Esophagus squamous epithelium (tissue), 5 donors: ENCODE measurements at regions not wholly inside any gene's neighbourhood (a gene's known extent, or its start where the extent isn't known, plus 50 kb on each side); places are given as distances from the start of the nearest gene placed in this dataset.

Experiments used
- DNase-seq: peaks from one replicate; lab custom pipeline; 2025; lab: John Stamatoyannopoulos, UW
- H3K27ac ChIP-seq, 4 donors: fragments of 200-600 bp; sonication (generic); one replicate each; pipeline ENCODE4 v1.5.1; 2016 to 2019; ENCODE audit warnings: mild to moderate bottlenecking in 1 of 4
- H3K27me3 ChIP-seq, 4 donors: fragments of 200-600 bp; sonication (generic); 1 replicate in 3 of 4; 2 replicates in 1 of 4; pipeline versions ENCODE4 v1.5.1 to v1.6.0; 2017 to 2021; ENCODE audit warnings: antibody characterized with exemption in 1 of 4
- H3K36me3 ChIP-seq, 3 donors: fragments of 200-600 bp; sonication (generic); one replicate each; pipeline ENCODE4 v1.5.1; 2016 to 2019
- H3K4me1 ChIP-seq, 3 donors: fragments of 200-600 bp; sonication (generic); one replicate each; pipeline ENCODE4 v1.5.1; 2017 to 2019
- H3K4me3 ChIP-seq, 4 donors: fragments of 200-600 bp; sonication (generic); 1 replicate in 3 of 4; 2 replicates in 1 of 4; pipeline ENCODE4 v1.5.1; 2016 to 2019; ENCODE audit warnings: mild to moderate bottlenecking in 2 of 4, moderate library complexity in 1 of 4
- H3K9me3 ChIP-seq, 3 donors: fragments of 200-600 bp; sonication (generic); one replicate each; pipeline ENCODE4 v1.5.1; 2016 to 2019
- POLR2A ChIP-seq, 4 donors: fragments of 450-650 bp; IDR thresholded peaks; one replicate each; pipeline ENCODE4 v1.6.1; 2017; ENCODE audit warnings: antibody characterized with exemption in 4 of 4, mild to moderate bottlenecking in 4 of 4, moderate library complexity in 3 of 4
- WGBS, 2 donors: methylation state at CpG; one replicate each; pipeline ENCODE4 v1.1.5; 2018; 5-methylcytosine and 5-hydroxymethylcytosine counted together
- intact Hi-C: fragments of 100-400 bp; cut with DNase I; formaldehyde crosslinking; loops from one replicate; pipeline ENCODE4 v1.15.0; 2022
- TF ChIP-seq, protein P1 (sequence below), 6 experiments: fragments of 450-650 bp in 4 of 6; fragments of 200-600 bp in 2 of 6; sonication (generic) in 2 of 6; IDR thresholded peaks; one replicate each; pipeline ENCODE4 v1.5.1; 2016 to 2019; ENCODE audit warnings: antibody characterized with exemption in 6 of 6, mild to moderate bottlenecking in 4 of 6, moderate library complexity in 4 of 6
- donor health status: DM: yes; HTN: yes; CAD: no.

DNA sequence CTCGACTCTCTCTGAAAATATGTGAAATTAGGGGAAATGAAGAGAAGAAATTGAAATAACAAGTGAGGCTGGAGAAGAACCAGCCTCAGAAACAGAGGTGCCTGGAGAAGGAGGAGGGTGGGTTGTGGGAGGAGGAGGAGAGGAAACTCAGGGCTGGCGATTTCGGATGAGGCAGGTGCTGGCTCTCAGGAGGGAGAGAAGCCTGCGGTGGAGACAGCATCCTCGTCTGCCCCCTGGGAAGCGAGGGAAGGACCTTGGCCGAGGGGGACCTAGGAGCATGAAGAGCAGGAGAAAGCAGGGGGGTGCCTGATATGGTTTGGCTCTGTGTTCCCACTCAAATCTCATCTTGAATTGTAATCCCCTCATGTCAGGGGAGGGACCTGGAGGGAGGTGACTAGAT, 264.7 kb upstream of the TNRC6C start:
- peaks cover 0 to 93% (median 0%) of the 10 kb centered on the region in 4 donors for H3K27me3 ChIP-seq

DNA sequence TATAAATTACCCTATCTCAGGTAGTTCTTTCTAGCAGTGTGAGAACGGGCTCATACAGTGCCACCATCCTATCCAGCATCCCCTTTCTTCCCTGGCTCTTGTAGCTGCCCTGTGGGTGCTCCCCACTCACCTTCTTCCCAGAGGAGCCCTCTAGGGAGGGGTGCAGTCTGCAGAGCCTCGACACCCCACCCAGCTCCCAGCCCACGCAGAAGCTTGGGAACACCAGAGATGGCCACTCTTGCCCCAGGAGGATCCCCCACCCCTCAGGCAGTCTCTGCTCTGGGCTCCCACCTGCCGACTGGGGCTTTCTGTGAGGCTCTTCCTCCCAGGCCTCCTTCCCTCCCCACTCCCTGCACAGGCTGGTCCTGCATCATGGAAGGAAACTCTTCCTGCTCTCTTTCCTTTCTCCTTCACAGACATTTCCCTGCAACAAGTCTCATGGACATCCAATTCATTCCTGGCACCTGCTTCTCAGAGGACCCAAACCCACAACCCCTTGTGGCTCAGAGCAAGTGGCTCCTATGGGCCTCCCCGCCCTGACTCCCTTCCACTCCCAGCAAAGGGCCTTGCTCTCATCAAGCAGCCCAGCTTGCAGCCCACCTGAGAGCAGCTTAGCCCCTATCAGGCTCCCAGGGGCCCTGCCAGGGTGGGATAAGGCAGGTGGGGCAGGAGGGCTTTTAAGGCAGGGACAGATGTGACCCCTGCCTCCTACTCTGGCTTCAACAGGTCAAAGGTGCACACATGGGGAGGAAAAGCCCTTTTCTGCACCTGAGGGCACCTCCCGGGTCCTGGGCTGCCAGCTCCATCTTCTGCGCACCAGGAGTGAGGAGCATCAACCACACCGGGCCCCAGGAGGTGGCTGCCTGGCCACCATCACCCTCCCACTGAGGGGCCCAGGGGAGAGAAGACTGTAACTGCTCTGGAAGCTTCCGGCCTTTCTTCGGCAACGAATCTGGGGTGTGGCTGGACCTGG, 263.8 kb upstream of the TNRC6C start:
- H3K27ac ChIP-seq, result no peak overlapping the region
- peaks cover 0 to 97% (median 0%) of the 10 kb centered on the region in 4 donors for H3K27me3 ChIP-seq
- DNase-seq, result no peak
- H3K9me3 ChIP-seq, result no peaks in the 10 kb centered on the region
- 72 to 87% methylated on average over 6 to 9 of the region's 11 CpGs for WGBS, 2 donors
- no peaks in the 10 kb centered on the region for H3K36me3 ChIP-seq
- H3K4me1 ChIP-seq, result peaks cover 0 to 29% (median 11%) of the 10 kb centered on the region in 3 donors
- TF ChIP-seq POLR2A (IDR thresholded peaks at IDR 0.05), result no peak
- TF ChIP-seq, protein P1, sequence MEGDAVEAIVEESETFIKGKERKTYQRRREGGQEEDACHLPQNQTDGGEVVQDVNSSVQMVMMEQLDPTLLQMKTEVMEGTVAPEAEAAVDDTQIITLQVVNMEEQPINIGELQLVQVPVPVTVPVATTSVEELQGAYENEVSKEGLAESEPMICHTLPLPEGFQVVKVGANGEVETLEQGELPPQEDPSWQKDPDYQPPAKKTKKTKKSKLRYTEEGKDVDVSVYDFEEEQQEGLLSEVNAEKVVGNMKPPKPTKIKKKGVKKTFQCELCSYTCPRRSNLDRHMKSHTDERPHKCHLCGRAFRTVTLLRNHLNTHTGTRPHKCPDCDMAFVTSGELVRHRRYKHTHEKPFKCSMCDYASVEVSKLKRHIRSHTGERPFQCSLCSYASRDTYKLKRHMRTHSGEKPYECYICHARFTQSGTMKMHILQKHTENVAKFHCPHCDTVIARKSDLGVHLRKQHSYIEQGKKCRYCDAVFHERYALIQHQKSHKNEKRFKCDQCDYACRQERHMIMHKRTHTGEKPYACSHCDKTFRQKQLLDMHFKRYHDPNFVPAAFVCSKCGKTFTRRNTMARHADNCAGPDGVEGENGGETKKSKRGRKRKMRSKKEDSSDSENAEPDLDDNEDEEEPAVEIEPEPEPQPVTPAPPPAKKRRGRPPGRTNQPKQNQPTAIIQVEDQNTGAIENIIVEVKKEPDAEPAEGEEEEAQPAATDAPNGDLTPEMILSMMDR (IDR thresholded peaks at IDR 0.05), result no peak
- intact Hi-C loops, result no loop called here
- no peak overlapping the region for H3K4me3 ChIP-seq

More for the DNA sequence above, 264.7 kb upstream of the TNRC6C start:
- Histone ChIP-seq H3K27ac (no peak overlapping the region), H3K4me1 (peaks cover 0 to 29% (median 11%) of the 10 kb centered on the region in 3 donors), H3K9me3 (no peaks in the 10 kb centered on the region), H3K4me3 (no peak overlapping the region), H3K36me3 (no peaks in the 10 kb centered on the region)
- intact Hi-C loops, result no loop called here
- WGBS, 2 donors, result 80 to 82% methylated on average over 7 of the region's 7 CpGs
- TF ChIP-seq, protein P1 (IDR thresholded peaks at IDR 0.05), result no peak
- TF ChIP-seq POLR2A (IDR thresholded peaks at IDR 0.05), result no peak
- no peak for DNase-seq

DNA sequence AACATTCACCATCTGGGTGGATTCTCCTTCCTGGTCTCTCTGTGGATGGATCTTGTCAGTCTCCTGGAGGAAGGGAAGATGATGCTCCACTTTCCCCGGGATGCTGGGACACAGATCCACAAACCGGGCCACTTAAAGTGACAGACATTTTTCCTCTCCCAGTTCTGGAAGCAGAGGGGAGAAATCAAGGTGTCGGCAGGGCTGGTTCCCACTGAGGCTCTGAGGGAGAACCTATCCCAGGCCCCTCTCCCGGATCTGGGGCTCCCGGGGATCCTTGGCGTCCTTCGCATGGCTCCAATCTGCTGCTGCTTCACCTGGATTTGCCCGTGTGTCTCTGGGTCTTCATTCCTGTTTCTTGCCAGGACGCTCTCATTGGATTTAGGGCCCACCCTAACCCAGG, 263.1 kb upstream of the TNRC6C start:
- TF ChIP-seq, protein P1 (IDR thresholded peaks at IDR 0.05), result no peak
- TF ChIP-seq POLR2A (IDR thresholded peaks at IDR 0.05), result no peak
- DNase-seq, result no peak

DNA sequence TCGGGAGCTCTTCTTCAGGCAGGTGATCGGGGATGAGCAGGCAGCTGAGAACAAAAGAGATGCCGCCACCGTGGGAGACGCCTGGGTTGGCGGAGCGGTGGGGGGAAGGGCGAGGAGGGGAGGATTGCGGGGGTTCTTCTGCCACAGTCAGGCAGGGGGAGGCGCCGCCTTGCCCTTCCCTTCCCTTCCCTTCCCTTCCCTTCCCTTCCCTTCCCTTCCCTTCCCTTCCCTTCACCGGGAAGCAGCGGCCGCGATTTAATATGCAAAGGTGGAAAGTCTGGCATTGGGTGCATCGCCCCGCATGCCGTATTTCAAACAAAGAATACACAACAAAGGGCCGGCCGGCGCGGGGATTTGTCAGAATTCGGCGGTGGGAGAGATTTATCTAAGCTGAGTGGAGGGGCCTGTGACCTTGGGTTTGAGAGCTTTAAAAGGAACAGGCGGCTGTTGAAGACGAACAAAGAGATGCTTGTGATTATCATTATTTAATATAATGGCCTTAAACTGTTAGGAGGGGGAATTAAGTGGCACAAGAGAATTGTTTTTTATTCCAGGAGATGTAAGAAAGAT, 262.3 kb upstream of the TNRC6C start:
- 24 to 29% methylated on average over 12 to 21 of the region's 26 CpGs for WGBS, 2 donors
- H3K4me3 ChIP-seq, result no peak overlapping the region
- DNase-seq, result no peak
- no peak overlapping the region for H3K27ac ChIP-seq
- no peaks in the 10 kb centered on the region for H3K36me3 ChIP-seq
- H3K9me3 ChIP-seq, result no peaks in the 10 kb centered on the region
- intact Hi-C loops, result no loop called here
- H3K4me1 ChIP-seq, result peaks cover 0 to 16% (median 0%) of the 10 kb centered on the region in 3 donors
- TF ChIP-seq, protein P1 (IDR thresholded peaks at IDR 0.05), result no peak
- TF ChIP-seq POLR2A (IDR thresholded peaks at IDR 0.05), result no peak
- peaks cover 0 to 95% (median 0%) of the 10 kb centered on the region in 4 donors for H3K27me3 ChIP-seq

More for the DNA sequence above, 263.1 kb upstream of the TNRC6C start:
- Histone ChIP-seq H3K27me3 (peaks cover 0 to 95% (median 0%) of the 10 kb centered on the region in 4 donors), H3K4me1 (peaks cover 0 to 25% (median 8%) of the 10 kb centered on the region in 3 donors), H3K36me3 (no peaks in the 10 kb centered on the region), H3K27ac (no peak overlapping the region), H3K4me3 (no peak overlapping the region), H3K9me3 (no peaks in the 10 kb centered on the region)
- 78 to 80% methylated on average over 4 to 5 of the region's 9 CpGs for WGBS, 2 donors
- intact Hi-C loops, result no loop called here
